ENCODE measurements at regions not wholly inside any gene's neighbourhood (a gene's known extent, or its start where the extent isn't known, plus 50 kb on each side); places are given as distances from the start of the nearest gene placed in this dataset.

GRCh38 chr7:67947191-67947590, 950.6 kb downstream of the TYW1 start:
- TF ChIP-seq JUND (IDR thresholded peaks at IDR 0.05; ENCODE audit: low read length) (no peak), CHD2 (IDR thresholded peaks at IDR 0.05; ENCODE audit: low read length) (no peak), TEAD4 (IDR thresholded peaks at IDR 0.05; ENCODE audit: low read depth, low read length) (no peak), CTCF (IDR thresholded peaks at IDR 0.05; ENCODE audit: control extremely low read depth in 1 of 3, insufficient read depth in 1 of 3, low read depth in 1 of 3, low read length in 3 of 3) (no peak), SRF (IDR thresholded peaks at IDR 0.05; ENCODE audit: low read depth, low read length) (no peak), EZH2 (IDR thresholded peaks at IDR 0.05; ENCODE audit: low read depth, low read length, severe bottlenecking) (no peak), HDAC2 (IDR thresholded peaks at IDR 0.05; ENCODE audit: borderline replicate concordance in 1 of 2, low read depth in 2 of 2, low read length in 2 of 2) (no peak), GTF2F1 (IDR thresholded peaks at IDR 0.05; ENCODE audit: borderline replicate concordance, low read depth, low read length) (no peak), EP300 (IDR thresholded peaks at IDR 0.05; ENCODE audit: borderline replicate concordance in 1 of 2, low read depth in 2 of 2, low read length in 2 of 2) (no peak), POLR2A (IDR thresholded peaks at IDR 0.05; ENCODE audit: control extremely low read depth in 1 of 2, low read depth in 2 of 2, low read length in 2 of 2) (no peak), GABPA (IDR thresholded peaks at IDR 0.05; ENCODE audit: borderline replicate concordance, insufficient read depth, low read length) (no peak), POU5F1 (IDR thresholded peaks at IDR 0.05; ENCODE audit: low read depth, low read length) (no peak), KDM5A (IDR thresholded peaks at IDR 0.05; ENCODE audit: low read length) (no peak)

All from H1 (cell line).